Spleen (tissue), 7 donors: ENCODE measurements at regions not wholly inside any gene's neighbourhood (a gene's known extent, or its start where the extent isn't known, plus 50 kb on each side); places are given as distances from the start of the nearest gene placed in this dataset.

Source experiments
- CTCF ChIP-seq, 11 experiments: fragments of 200-600 bp in 7 of 11; fragments of 450-650 bp in 4 of 11; sonication (generic) in 4 of 11; IDR thresholded peaks in 8 of 11; conservative IDR thresholded peaks in 3 of 11; 1 replicate in 7 of 11; 2 replicates in 4 of 11; pipeline versions ENCODE4 v1.4.0 to v1.8.0; 2016 to 2021; ENCODE audit warnings: antibody characterized with exemption in 11 of 11, inconsistent platforms in 4 of 11, mild to moderate bottlenecking in 1 of 11
- POLR2AphosphoS5 ChIP-seq, 3 donors: sonication (generic); formaldehyde crosslinking; IDR thresholded peaks; one replicate each; pipeline ENCODE4 v1.5.1; 2017; ENCODE audit warnings: antibody characterized with exemption in 3 of 3
- donor health status: DM: no; HTN: no; CAD: no; lungs with moderate emphysema.
- donor health status: DM: no; HTN: no; CAD: no.
- donor health status: DM: no; HTN: no; CAD: no.

GRCh38 chr12:124123296-124124000 is 150.4 kb downstream of the ZNF664 start:
- no peak for TF ChIP-seq CTCF (IDR thresholded peaks at IDR 0.05 in 8 of 11, conservative IDR thresholded peaks at IDR 0.05 in 3 of 11)
- no peak for TF ChIP-seq POLR2AphosphoS5 (IDR thresholded peaks at IDR 0.05)
